Liver (tissue), 8 donors: ENCODE measurements at regions not wholly inside any gene's neighbourhood (a gene's known extent, or its start where the extent isn't known, plus 50 kb on each side); places are given as distances from the start of the nearest gene placed in this dataset.

Experiments
- DNase-seq: peaks from one replicate; pipeline ENCODE4 v3.0.0-alpha.2; 2017; ENCODE audit warnings: low spot score
- H3K27ac ChIP-seq, 2 donors: one replicate each; pipeline ENCODE4 v1.7.0; 2013; ENCODE audit warnings: inconsistent platforms in 2 of 2, low read length in 2 of 2, control low read depth in 1 of 2, low read depth in 1 of 2, mild to moderate bottlenecking in 1 of 2
- H3K27me3 ChIP-seq, 4 donors: one replicate each; pipeline versions ENCODE4 v1.6.1 to v1.7.0; 2013; ENCODE audit warnings: low read length in 3 of 4, inconsistent platforms in 1 of 4, mild to moderate bottlenecking in 1 of 4, moderate library complexity in 1 of 4; ENCODE audit not compliant: control insufficient read depth in 4 of 4, insufficient read depth in 4 of 4
- H3K36me3 ChIP-seq, 4 donors: one replicate each; pipeline versions ENCODE4 v1.6.1 to v1.7.0; 2013; ENCODE audit warnings: low read length in 3 of 4, mild to moderate bottlenecking in 3 of 4, low read depth in 1 of 4, moderate library complexity in 1 of 4; ENCODE audit not compliant: control insufficient read depth in 4 of 4, insufficient read depth in 3 of 4
- H3K4me1 ChIP-seq, 4 donors: one replicate each; pipeline versions ENCODE4 v1.6.1 to v1.7.0; 2013; ENCODE audit warnings: low read length in 3 of 4, mild to moderate bottlenecking in 3 of 4, moderate library complexity in 1 of 4; ENCODE audit not compliant: control insufficient read depth in 4 of 4, insufficient read depth in 4 of 4
- H3K4me3 ChIP-seq, 3 donors: one replicate each; pipeline versions ENCODE4 v1.6.1 to v1.7.0; 2013; ENCODE audit warnings: low read length in 3 of 3, control low read depth in 1 of 3, low read depth in 1 of 3, mild to moderate bottlenecking in 1 of 3
- H3K9ac ChIP-seq, 2 donors: one replicate each; pipeline ENCODE4 v1.7.0; 2013; ENCODE audit warnings: low read length in 2 of 2, mild to moderate bottlenecking in 2 of 2, moderate library complexity in 2 of 2, control low read depth in 1 of 2, low read depth in 1 of 2
- H3K9me3 ChIP-seq, 4 donors: one replicate each; pipeline versions ENCODE4 v1.6.1 to v1.7.0; 2013; ENCODE audit warnings: low read length in 3 of 4; ENCODE audit not compliant: control insufficient read depth in 4 of 4
- ATF3 ChIP-seq: IDR thresholded peaks from 2 replicates; pipeline ENCODE4 v1.6.1; 2016; ENCODE audit warnings: antibody characterized with exemption
- CTCF ChIP-seq: fragments of 150-350 bp; IDR thresholded peaks from 2 replicates; pipeline ENCODE4 v1.5.1; 2017; ENCODE audit warnings: improper control_type of control experiment, low read depth, low read length; ENCODE audit not compliant: missing input control
- EGR1 ChIP-seq, 2 donors: IDR thresholded peaks; 2 replicates each; pipeline ENCODE4 v1.6.1; 2016 to 2018; ENCODE audit warnings: antibody characterized with exemption in 2 of 2, low read depth in 2 of 2
- FOXA1 ChIP-seq: IDR thresholded peaks from 2 replicates; pipeline ENCODE4 v1.6.1; 2016; ENCODE audit warnings: antibody characterized with exemption
- FOXA2 ChIP-seq: IDR thresholded peaks from 2 replicates; pipeline ENCODE4 v1.6.1; 2016; ENCODE audit warnings: antibody characterized with exemption
- GABPA ChIP-seq, 2 donors: IDR thresholded peaks in 1 of 2; conservative IDR thresholded peaks in 1 of 2; 2 replicates each; pipeline ENCODE4 v1.6.1; 2016; ENCODE audit warnings: antibody characterized with exemption in 2 of 2, mild to moderate bottlenecking in 1 of 2, moderate library complexity in 1 of 2
- HNF4G ChIP-seq: IDR thresholded peaks from 2 replicates; pipeline ENCODE4 v1.6.1; 2016; ENCODE audit warnings: antibody characterized with exemption
- NR2F2 ChIP-seq: IDR thresholded peaks from 2 replicates; pipeline ENCODE4 v1.6.1; 2016; ENCODE audit warnings: antibody characterized with exemption
- RAD21 ChIP-seq, 2 donors: IDR thresholded peaks; 2 replicates each; pipeline ENCODE4 v1.6.1; 2016; ENCODE audit warnings: antibody characterized with exemption in 2 of 2, mild to moderate bottlenecking in 2 of 2
- RXRA ChIP-seq, 2 donors: IDR thresholded peaks; 2 replicates each; pipeline ENCODE4 v1.6.1; 2017 to 2018; ENCODE audit warnings: antibody characterized with exemption in 2 of 2, mild to moderate bottlenecking in 1 of 2
- SP1 ChIP-seq: IDR thresholded peaks from 2 replicates; pipeline ENCODE4 v1.6.1; 2018; ENCODE audit warnings: antibody characterized with exemption, mild to moderate bottlenecking
- TAF1 ChIP-seq: conservative IDR thresholded peaks from 2 replicates; pipeline ENCODE4 v1.6.1; 2016; ENCODE audit warnings: antibody characterized with exemption, mild to moderate bottlenecking
- YY1 ChIP-seq: IDR thresholded peaks from 2 replicates; pipeline ENCODE4 v1.6.1; 2016; ENCODE audit warnings: antibody characterized with exemption, mild to moderate bottlenecking
- WGBS: extraction: QIAGEN DNeasy Blood & Tissue Kit; methylation state at CpG from one replicate; pipeline ENCODE4 v1.1.7; 2013; 5-methylcytosine and 5-hydroxymethylcytosine counted together
- TF ChIP-seq, protein P1 (sequence below): IDR thresholded peaks from 2 replicates; pipeline ENCODE4 v1.6.1; 2016; ENCODE audit warnings: antibody characterized with exemption
- donor health status: healthy.
- donor health status: healthy.
- donor health status: healthy.
- donor health status: healthy.
- donor health status: healthy.

- no peak for TF ChIP-seq FOXA1
- TF ChIP-seq CTCF, result no peak
- no peak for TF ChIP-seq FOXA2
- TF ChIP-seq YY1, result no peak
- TF ChIP-seq GABPA (IDR thresholded peaks at IDR 0.05 in 1 of 2, conservative IDR thresholded peaks at IDR 0.05 in 1 of 2), result no peak
Observed at GRCh38 chr1:98496256-98496995, 165.1 kb upstream of the SNX7 start (continued).

DNA sequence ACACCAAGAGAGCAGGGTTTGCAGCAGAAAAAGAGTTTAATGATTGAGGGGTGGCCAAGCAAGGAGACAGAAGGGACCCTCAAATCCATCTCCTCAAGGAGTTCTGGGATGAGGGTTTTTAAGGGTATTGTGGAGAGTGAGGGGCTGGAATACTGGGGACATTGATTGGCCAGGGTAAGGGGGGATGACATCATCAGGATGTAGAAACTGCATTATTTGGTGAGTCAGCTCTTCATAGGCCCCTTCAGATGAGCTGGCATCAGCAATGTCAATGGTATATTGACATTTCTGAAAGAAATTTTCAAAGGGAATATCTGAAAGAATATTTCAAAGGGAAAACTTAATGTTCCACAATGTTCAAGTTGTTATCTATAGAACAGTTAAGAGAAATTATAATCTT lies 168.1 kb upstream of the SNX7 start:
- TF ChIP-seq RAD21 (IDR thresholded peaks at IDR 0.05) (no peak), HNF4G (no peak), ATF3 (no peak), FOXA2 (no peak), GABPA (IDR thresholded peaks at IDR 0.05 in 1 of 2, conservative IDR thresholded peaks at IDR 0.05 in 1 of 2) (no peak), NR2F2 (no peak)
- TF ChIP-seq, protein P1, sequence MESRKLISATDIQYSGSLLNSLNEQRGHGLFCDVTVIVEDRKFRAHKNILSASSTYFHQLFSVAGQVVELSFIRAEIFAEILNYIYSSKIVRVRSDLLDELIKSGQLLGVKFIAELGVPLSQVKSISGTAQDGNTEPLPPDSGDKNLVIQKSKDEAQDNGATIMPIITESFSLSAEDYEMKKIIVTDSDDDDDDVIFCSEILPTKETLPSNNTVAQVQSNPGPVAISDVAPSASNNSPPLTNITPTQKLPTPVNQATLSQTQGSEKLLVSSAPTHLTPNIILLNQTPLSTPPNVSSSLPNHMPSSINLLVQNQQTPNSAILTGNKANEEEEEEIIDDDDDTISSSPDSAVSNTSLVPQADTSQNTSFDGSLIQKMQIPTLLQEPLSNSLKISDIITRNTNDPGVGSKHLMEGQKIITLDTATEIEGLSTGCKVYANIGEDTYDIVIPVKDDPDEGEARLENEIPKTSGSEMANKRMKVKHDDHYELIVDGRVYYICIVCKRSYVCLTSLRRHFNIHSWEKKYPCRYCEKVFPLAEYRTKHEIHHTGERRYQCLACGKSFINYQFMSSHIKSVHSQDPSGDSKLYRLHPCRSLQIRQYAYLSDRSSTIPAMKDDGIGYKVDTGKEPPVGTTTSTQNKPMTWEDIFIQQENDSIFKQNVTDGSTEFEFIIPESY, result no peak
- Histone ChIP-seq H3K9me3 (no peaks in the 10 kb centered on the region), H3K27ac (no peak overlapping the region), H3K4me1 (no peaks in the 10 kb centered on the region), H3K36me3 (no peaks in the 10 kb centered on the region), H3K4me3 (no peak overlapping the region), H3K9ac (no peak overlapping the region), H3K27me3 (no peaks in the 10 kb centered on the region)
- DNase-seq, result no peak

DNA sequence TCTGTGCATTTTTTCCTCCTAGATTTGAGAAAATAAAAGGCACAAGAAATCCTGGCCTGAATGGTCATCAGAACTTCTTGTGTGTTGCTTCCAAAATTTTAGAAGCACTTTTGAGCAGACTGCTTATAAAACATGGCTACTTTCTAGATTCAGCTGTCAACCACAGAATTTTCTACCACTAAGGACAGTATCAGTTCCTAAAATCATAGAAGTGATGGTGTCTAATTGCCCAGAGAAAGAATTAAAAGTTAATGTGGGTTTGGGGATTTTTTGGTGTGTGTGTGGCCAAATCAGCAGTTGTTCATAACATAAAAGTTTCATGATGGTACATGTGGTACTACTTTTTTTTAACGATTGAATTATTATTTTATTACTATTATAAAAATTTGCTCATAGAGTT lies 171.4 kb upstream of the SNX7 start:
- WGBS, result 87% methylated on average over 1 of the region's 1 CpG
- H3K27me3 ChIP-seq, result no peaks in the 10 kb centered on the region
- H3K36me3 ChIP-seq, result no peaks in the 10 kb centered on the region
- no peaks in the 10 kb centered on the region for H3K9me3 ChIP-seq
- no peaks in the 10 kb centered on the region for H3K4me1 ChIP-seq
- no peak for DNase-seq
- no peak overlapping the region for H3K9ac ChIP-seq
- no peak overlapping the region for H3K4me3 ChIP-seq
- TF ChIP-seq HNF4G (no peak), GABPA (IDR thresholded peaks at IDR 0.05 in 1 of 2, conservative IDR thresholded peaks at IDR 0.05 in 1 of 2) (no peak), TAF1 (no peak), SP1 (no peak), ATF3 (no peak), EGR1 (IDR thresholded peaks at IDR 0.05; ENCODE audit: low read depth in 2 of 2) (no peak), RXRA (IDR thresholded peaks at IDR 0.05) (no peak)
- no peak overlapping the region for H3K27ac ChIP-seq
